Dermis blood vessel endothelial cell (primary cell): ENCODE measurements at regions not wholly inside any gene's neighbourhood (a gene's known extent, or its start where the extent isn't known, plus 50 kb on each side); places are given as distances from the start of the nearest gene placed in this dataset.
"Not testable (repeated sequence)": the region's sequence is repeated elsewhere in the genome, so short reads cannot be mapped to it uniquely, and the experiment has no call there.

ENCODE experiments used
- DNase-seq: peaks from one replicate; pipeline ENCODE4 v3.0.0; 2010

- no peak for DNase-seq
Observed at GRCh38 chr12:115387467-115387901, 703.5 kb upstream of the TBX3 start.

- DNase-seq: no peak
Observed at GRCh38 chr12:115386946-115387345, 703.0 kb upstream of the TBX3 start.

GRCh38 chr12:115385141-115385540, 701.2 kb upstream of the TBX3 start:
- DNase-seq: no peak

GRCh38 chr12:115384391-115384790, 700.4 kb upstream of the TBX3 start:
- no peak for DNase-seq

- no peak for DNase-seq
Observed at GRCh38 chr12:115383668-115384067, 699.7 kb upstream of the TBX3 start.

GRCh38 chr12:115382681-115383080, 698.7 kb upstream of the TBX3 start:
- DNase-seq: no peak

- no peak for DNase-seq
Observed at GRCh38 chr12:115380546-115381120, 696.7 kb upstream of the TBX3 start.

GRCh38 chr12:115378291-115378690, 694.3 kb upstream of the TBX3 start:
- DNase-seq: no peak

GRCh38 chr12:115377779-115378178, 693.8 kb upstream of the TBX3 start:
- no peak for DNase-seq

- no peak for DNase-seq
Observed at GRCh38 chr12:115377230-115377629, 693.3 kb upstream of the TBX3 start.

- DNase-seq: peak; percentile 8
Observed at GRCh38 chr12:115375186-115375991, 691.4 kb upstream of the TBX3 start.

GRCh38 chr12:115374480-115375185, 690.7 kb upstream of the TBX3 start:
- DNase-seq: no peak

GRCh38 chr12:115371711-115372110, 687.7 kb upstream of the TBX3 start:
- DNase-seq: no peak

GRCh38 chr12:115370650-115371049, 686.7 kb upstream of the TBX3 start:
- no peak for DNase-seq

- no peak for DNase-seq
Observed at GRCh38 chr12:115370207-115370606, 686.2 kb upstream of the TBX3 start.

GRCh38 chr12:115366277-115366676, 682.3 kb upstream of the TBX3 start:
- not testable (repeated sequence) for DNase-seq

- DNase-seq: not testable (repeated sequence)
Observed at GRCh38 chr12:115365765-115366164, 681.8 kb upstream of the TBX3 start.

- no peak for DNase-seq
Observed at GRCh38 chr12:115364921-115365320, 680.9 kb upstream of the TBX3 start.

- no peak for DNase-seq
Observed at GRCh38 chr12:115362339-115362976, 678.5 kb upstream of the TBX3 start.

- no peak for DNase-seq
Observed at GRCh38 chr12:115357681-115358080, 673.7 kb upstream of the TBX3 start.

GRCh38 chr12:115355301-115355700, 671.3 kb upstream of the TBX3 start:
- DNase-seq: no peak

GRCh38 chr12:115354007-115354890, 670.3 kb upstream of the TBX3 start:
- DNase-seq: peak; percentile 89
